Astrocyte of the spinal cord (primary cell): ENCODE measurements at regions not wholly inside any gene's neighbourhood (a gene's known extent, or its start where the extent isn't known, plus 50 kb on each side); places are given as distances from the start of the nearest gene placed in this dataset.

Experiments used
- DNase-seq: peaks from one replicate; pipeline ENCODE4 v3.0.0; 2011; ENCODE audit warnings: low read depth, low spot score
- H3K4me3 ChIP-seq: 2 replicates; pipeline ENCODE4 v1.5.1; 2011; ENCODE audit warnings: low read depth, mild to moderate bottlenecking, low read length, moderate library complexity
- in situ Hi-C: cut with HindIII; loops from 2 replicates; pipeline ENCODE4 v1.10.0; 2017; ENCODE audit warnings: low sequenced_read_pairs
- TF ChIP-seq, protein P1 (sequence below): IDR thresholded peaks from 2 replicates; pipeline ENCODE4 v1.5.1; 2012; ENCODE audit warnings: low read depth, mild to moderate bottlenecking, low read length, inconsistent platforms

DNA sequence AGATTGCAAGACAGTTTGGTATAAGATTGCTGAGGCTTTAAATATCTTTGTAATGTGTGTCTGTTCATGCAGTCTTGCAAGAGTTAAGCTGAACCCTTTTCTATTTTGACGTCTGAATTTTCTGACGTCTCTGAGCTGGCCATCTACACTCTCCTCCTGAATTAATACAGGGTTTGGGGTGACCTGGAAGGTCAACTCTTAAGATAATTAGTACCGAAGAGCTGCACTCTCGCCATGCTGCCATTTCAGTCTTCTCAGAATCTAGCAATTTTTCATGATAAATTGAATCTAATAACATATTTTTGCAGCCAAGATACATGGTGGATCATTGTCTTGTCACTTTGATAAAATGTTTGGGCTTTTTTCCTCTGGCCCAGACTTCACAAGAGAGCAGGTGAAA is 1245.2 kb upstream of the CELF4 start:
- no peak overlapping the region for H3K4me3 ChIP-seq
- no peak for DNase-seq
- in situ Hi-C loops: no loop called here
- TF ChIP-seq, protein P1, sequence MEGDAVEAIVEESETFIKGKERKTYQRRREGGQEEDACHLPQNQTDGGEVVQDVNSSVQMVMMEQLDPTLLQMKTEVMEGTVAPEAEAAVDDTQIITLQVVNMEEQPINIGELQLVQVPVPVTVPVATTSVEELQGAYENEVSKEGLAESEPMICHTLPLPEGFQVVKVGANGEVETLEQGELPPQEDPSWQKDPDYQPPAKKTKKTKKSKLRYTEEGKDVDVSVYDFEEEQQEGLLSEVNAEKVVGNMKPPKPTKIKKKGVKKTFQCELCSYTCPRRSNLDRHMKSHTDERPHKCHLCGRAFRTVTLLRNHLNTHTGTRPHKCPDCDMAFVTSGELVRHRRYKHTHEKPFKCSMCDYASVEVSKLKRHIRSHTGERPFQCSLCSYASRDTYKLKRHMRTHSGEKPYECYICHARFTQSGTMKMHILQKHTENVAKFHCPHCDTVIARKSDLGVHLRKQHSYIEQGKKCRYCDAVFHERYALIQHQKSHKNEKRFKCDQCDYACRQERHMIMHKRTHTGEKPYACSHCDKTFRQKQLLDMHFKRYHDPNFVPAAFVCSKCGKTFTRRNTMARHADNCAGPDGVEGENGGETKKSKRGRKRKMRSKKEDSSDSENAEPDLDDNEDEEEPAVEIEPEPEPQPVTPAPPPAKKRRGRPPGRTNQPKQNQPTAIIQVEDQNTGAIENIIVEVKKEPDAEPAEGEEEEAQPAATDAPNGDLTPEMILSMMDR: no peak

GRCh38 chr18:38807915-38808314 is 1242.3 kb upstream of the CELF4 start:
- TF ChIP-seq, protein P1: no peak
- no peak overlapping the region for H3K4me3 ChIP-seq
- DNase-seq: no peak
- in situ Hi-C loops: no loop called here

GRCh38 chr18:38805256-38805655 is 1239.7 kb upstream of the CELF4 start:
- TF ChIP-seq, protein P1: no peak
- in situ Hi-C loops: no loop called here
- no peak overlapping the region for H3K4me3 ChIP-seq
- no peak for DNase-seq

DNA sequence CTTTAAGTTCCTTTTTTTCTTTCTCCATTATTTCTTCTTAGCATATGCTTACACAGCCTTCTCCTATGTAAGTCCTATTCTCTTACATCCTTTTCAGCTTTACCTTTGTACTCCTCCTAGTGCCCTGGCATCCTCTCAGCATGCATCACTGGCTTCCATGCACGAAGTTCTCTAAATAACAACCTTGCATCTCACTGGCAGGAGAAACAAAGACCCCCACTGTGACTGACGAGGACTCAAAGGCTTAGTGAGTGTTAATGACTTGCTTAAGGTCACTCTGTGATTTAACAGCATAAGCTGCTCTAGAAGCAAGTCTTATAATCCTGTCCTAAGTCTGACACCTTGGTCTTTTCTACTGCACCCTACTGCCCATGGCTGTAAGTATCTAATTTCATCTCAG is 1236.0 kb upstream of the CELF4 start:
- in situ Hi-C loops: no loop called here
- TF ChIP-seq, protein P1: no peak
- no peak for DNase-seq
- no peak overlapping the region for H3K4me3 ChIP-seq

DNA sequence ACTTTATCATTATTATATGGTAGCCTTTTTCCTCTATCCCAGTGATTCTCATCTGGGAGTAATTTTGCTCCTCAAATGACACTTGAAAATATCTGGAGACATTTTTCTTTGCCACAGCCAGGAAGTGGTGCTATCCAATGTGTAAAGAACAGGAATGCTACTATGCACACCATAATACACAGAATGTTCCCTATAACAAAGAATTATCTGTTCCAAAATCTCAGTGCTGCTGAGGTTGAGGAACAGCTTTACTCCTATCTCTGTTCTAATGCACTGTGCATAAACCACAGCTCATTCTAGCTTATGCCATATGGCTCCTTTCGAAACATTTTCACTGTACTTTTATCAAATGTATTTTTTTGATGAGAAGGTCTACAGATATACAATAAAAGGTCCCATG is 1231.2 kb upstream of the CELF4 start:
- no peak overlapping the region for H3K4me3 ChIP-seq
- no peak for DNase-seq
- in situ Hi-C loops: no loop called here
- TF ChIP-seq, protein P1: no peak

DNA sequence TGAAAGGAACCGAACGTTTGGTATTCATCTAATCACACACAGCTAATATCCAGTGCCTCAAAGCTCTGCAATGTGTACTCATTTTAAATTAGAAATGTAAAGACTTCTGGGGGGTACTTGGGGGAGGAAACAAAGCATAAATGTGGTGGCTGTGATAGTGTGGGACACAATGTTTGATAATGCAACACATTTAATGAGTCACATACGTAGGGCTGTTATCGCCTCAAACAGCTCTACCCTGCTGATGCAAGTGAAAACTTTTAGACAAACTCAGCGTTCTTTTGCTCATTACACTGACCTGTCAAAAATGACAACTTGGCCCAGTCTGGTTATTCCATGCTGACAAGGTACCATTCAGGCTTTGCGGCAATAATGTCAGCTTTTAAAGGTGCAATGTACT is 1227.1 kb upstream of the CELF4 start:
- in situ Hi-C loops: no loop called here
- DNase-seq: no peak
- TF ChIP-seq, protein P1: no peak

GRCh38 chr18:38790786-38791185 is 1225.2 kb upstream of the CELF4 start:
- H3K4me3 ChIP-seq: no peak overlapping the region
- TF ChIP-seq, protein P1: no peak
- DNase-seq: no peak
- in situ Hi-C loops: no loop called here

More for the DNA sequence above, 1227.1 kb upstream of the CELF4 start:
- no peak overlapping the region for H3K4me3 ChIP-seq
